ENCODE measurements at regions not wholly inside any gene's neighbourhood (a gene's known extent, or its start where the extent isn't known, plus 50 kb on each side); places are given as distances from the start of the nearest gene placed in this dataset.
"Not testable (repeated sequence)": the region's sequence is repeated elsewhere in the genome, so short reads cannot be mapped to it uniquely, and the experiment has no call there.

DNA sequence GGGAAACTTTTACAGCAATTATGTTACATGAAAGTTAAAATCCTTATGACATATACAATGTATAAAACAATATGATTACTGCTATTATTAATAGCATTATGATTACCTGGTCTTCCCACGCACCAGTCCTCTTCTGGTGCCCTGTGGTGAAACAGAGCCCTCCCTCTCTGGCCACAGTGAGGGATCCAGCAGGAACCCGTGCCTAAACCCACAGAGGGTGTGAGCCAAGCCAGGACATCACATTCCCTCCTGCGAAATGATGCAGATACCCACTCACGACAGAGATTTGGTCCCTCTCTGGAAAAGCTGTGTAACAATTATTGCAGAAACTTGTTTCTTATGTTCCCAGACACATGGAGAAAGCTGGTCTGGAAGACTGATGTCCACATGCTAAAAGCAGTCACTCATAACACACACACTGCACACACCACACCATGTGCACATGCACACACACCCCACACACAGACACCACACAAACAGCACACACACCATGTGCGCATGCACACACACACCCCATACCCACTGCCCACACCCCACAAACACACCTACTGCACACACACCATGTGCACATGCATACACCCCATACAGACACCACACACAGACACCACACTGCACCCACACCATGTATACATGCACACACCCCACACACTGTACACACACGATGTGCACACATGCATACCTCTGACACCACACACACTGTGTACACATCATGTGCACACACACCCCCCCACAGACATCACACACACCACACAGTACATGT is 1462.2 kb downstream of the FOXD4L5 start:
- H3K4me3 Mint-ChIP-seq; H3K9me3 Mint-ChIP-seq; H3K36me3 Mint-ChIP-seq (ENCODE audit: low read depth); H3K27ac Mint-ChIP-seq; H3K4me1 Mint-ChIP-seq; ATAC-seq (ENCODE audit: low read depth); DNase-seq; CTCF ChIA-PET; H3K27me3 Mint-ChIP-seq; POLR2A ChIA-PET; intact Hi-C loops (cut with micrococcal nuclease): not testable (repeated sequence)

DNA sequence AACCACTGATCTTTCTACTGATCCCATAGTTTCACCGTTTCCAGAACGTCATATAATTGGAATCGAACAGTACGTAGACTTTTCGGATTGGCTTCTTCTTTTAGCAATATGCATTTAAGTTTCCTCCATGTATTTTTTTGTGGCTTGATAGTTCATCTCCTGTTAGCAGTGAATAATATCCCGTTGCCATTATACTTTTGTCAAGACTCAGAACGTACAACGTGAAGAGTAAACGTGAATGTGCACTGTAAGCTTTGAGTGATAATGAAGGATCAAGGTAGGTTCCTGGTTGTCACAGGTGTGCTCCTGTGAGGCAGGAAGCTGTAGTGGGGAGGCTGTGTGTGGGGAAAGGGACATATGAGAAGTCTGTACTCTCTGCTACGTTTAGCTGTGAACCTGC is 1463.7 kb downstream of the FOXD4L5 start:
- DNase-seq; H3K36me3 Mint-ChIP-seq (ENCODE audit: low read depth); ATAC-seq (ENCODE audit: low read depth); H3K9me3 Mint-ChIP-seq; H3K27ac Mint-ChIP-seq; POLR2A ChIA-PET; H3K4me3 Mint-ChIP-seq; CTCF ChIA-PET; H3K27me3 Mint-ChIP-seq; intact Hi-C loops (cut with micrococcal nuclease): not testable (repeated sequence)
- H3K4me1 Mint-ChIP-seq: peaks cover 12% of the 10 kb centered on the region

DNA sequence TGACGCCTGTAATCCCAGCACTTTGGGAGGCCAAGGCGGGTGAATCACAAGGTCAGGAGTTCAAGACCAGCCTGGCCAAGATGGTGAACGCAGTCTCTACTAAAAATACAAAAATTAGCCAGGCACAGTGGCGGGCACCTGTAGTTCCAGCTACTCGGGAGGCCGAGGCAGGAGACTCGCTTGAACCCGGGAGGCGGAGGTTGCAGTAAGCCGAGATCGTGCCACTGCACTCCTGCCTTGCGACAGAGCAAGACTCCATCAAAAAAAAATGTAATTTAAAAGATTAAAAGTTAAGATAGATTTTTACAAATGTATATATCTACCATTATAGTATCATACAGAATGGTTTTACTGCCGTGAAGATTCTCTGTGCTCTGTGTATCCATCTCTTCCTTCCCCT is 1464.1 kb downstream of the FOXD4L5 start:
- POLR2A ChIA-PET; intact Hi-C loops (cut with micrococcal nuclease); ATAC-seq (ENCODE audit: low read depth); H3K36me3 Mint-ChIP-seq (ENCODE audit: low read depth); DNase-seq; CTCF ChIA-PET; H3K27me3 Mint-ChIP-seq; H3K4me3 Mint-ChIP-seq; H3K9me3 Mint-ChIP-seq; H3K27ac Mint-ChIP-seq: not testable (repeated sequence)
- H3K4me1 Mint-ChIP-seq: peaks cover 12% of the 10 kb centered on the region

DNA sequence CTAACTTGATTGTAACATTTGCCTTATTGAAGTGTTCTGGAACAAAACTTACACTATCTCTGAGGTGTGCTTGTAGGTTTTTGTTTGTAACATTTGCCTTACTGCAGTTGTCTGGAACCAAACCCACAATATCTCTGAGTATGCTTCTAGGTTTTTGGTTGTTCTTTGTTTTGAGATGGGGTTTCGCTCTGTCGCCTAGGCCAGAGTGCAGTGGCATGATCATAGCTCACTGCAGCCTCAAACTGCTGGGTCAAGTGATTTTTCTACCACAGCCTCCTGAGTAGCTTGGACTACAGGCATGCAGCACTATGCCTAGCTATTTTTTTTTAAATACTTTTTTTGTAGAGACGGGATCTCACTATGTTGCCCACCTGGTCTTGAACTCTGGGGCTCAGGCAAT is 1464.6 kb downstream of the FOXD4L5 start:
- H3K36me3 Mint-ChIP-seq (ENCODE audit: low read depth); H3K9me3 Mint-ChIP-seq; H3K4me3 Mint-ChIP-seq; H3K27me3 Mint-ChIP-seq; H3K27ac Mint-ChIP-seq; POLR2A ChIA-PET; DNase-seq; intact Hi-C loops (cut with micrococcal nuclease); CTCF ChIA-PET; ATAC-seq (ENCODE audit: low read depth): not testable (repeated sequence)
- H3K4me1 Mint-ChIP-seq: peaks cover 12% of the 10 kb centered on the region

DNA sequence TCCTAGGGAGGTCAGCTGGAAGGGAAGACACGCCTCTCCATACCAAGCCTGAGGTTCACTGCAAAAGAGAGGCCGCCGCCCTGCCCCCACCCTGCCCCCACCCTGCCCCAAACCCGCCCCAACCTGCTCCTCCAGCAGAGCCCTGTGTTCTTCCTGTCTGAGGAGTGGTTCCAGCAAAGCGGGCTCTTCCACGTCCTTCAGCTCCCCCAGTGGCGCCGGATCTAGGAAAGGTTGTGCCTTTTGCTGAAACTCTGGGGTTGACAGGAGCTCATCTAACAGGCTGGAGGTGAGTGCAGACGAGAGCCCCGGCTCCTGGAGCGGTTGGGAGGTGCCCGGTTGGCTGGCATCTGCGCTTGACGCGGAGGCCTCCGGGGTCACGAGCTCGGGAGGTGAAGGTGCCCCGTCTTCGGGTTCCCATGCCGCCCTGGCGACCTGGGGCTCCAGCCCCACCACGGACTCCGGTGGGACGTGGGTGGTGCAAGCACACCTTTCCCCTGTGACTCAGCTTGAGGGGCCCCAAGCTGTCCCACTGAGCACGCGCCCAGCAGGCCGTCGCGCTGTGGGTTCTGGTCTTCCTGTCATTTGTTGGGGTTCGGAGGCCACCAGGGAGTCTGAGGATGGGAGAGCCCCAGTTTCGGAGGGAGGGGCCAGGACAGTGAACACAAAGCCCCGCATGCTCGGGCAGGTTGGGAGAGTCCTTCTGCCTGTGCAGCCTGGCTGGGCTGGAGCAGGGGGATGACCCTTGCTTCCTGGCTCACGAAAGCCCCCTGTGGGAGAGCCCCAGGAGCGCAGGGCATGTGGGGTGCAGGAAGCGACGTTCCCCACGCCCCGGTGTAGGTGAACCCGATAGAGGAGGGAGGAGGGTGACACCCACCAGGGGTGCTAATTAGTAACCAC is 1467.1 kb downstream of the FOXD4L5 start:
- peak overlapping the region; percentile 82 for H3K27ac Mint-ChIP-seq
- intact Hi-C loops (cut with micrococcal nuclease): no loop called here
- H3K27me3 Mint-ChIP-seq: peaks cover 2% of the 10 kb centered on the region
- TF ChIP-seq, protein P1, sequence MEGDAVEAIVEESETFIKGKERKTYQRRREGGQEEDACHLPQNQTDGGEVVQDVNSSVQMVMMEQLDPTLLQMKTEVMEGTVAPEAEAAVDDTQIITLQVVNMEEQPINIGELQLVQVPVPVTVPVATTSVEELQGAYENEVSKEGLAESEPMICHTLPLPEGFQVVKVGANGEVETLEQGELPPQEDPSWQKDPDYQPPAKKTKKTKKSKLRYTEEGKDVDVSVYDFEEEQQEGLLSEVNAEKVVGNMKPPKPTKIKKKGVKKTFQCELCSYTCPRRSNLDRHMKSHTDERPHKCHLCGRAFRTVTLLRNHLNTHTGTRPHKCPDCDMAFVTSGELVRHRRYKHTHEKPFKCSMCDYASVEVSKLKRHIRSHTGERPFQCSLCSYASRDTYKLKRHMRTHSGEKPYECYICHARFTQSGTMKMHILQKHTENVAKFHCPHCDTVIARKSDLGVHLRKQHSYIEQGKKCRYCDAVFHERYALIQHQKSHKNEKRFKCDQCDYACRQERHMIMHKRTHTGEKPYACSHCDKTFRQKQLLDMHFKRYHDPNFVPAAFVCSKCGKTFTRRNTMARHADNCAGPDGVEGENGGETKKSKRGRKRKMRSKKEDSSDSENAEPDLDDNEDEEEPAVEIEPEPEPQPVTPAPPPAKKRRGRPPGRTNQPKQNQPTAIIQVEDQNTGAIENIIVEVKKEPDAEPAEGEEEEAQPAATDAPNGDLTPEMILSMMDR (IDR thresholded peaks at IDR 0.05): no peak
- POLR2A ChIA-PET: interaction anchor here (0.7 to 2.4 kb wide), 3 partner anchors 980 to 1018 kb away, joined by 5 to 86 read pairs (median 16); no protein-coding TSS in a partner anchor
- H3K4me3 Mint-ChIP-seq: peak overlapping the region; percentile 83
- peaks cover 12% of the 10 kb centered on the region for H3K4me1 Mint-ChIP-seq
- H3K9me3 Mint-ChIP-seq: peaks cover 12% of the 10 kb centered on the region
- DNase-seq: peak; percentile 77
- peaks cover 3% of the 10 kb centered on the region for H3K36me3 Mint-ChIP-seq (ENCODE audit: low read depth)
- CTCF ChIA-PET: interaction anchor here (0.9 to 1.4 kb wide), 2 partner anchors 1015 to 1019 kb away, joined by 3 read pairs; no protein-coding TSS in a partner anchor
- peak; percentile 55 for ATAC-seq (ENCODE audit: low read depth)

DNA sequence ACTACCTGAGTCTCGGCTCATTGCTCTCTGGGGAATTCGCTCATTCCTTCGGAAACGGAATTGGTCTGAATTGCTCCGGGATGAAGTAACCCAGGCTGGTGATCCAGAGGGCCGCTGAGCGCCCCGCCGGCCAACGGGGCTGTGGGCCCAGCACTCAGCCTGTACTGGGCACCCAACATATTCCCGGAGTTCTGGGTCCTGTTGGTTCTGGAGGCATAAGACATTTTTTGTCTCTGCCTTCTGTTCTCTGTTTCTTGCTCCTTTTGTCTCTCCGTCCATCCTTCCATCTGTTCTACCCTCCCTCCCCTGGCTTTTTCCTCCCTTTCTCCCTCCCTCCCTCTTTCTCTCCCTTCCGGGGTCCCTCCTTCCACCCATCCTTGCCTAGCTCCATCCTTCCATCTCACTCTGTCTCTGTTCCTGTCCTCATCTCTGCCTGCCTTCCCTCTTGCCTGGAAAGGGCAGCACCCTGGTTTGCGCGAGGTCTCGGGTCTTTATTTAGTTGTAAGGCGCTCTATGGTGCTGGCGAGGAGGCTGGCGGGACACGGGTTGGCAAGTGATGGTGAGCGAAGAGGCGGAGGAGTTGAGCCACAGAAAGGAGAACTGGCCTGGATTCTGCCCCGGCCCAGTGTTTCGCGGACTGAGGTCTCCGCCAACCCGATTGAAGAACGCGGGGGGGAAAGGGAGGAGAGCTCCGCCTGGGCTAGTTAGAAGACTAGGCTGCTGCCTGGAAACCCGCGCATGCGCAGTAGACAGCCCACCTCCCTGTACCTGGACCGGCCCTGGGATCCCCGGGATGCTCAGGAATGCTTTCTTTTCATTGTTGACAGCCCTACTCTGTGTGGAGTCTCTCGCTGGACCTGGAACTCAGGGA is 1468.0 kb downstream of the FOXD4L5 start:
- intact Hi-C loops (cut with micrococcal nuclease): no loop called here
- peak; percentile 55 for DNase-seq
- Mint-ChIP-seq H3K4me1 (peaks cover 12% of the 10 kb centered on the region), H3K27me3 (peaks cover 2% of the 10 kb centered on the region), H3K4me3 (peak overlapping the region; percentile 83), H3K9me3 (peaks cover 12% of the 10 kb centered on the region), H3K36me3 (ENCODE audit: low read depth) (peaks cover 3% of the 10 kb centered on the region), H3K27ac (peak overlapping the region; percentile 82)
- ChIA-PET CTCF (interaction anchor here (0.9 to 1.4 kb wide), 2 partner anchors 1015 to 1018 kb away, joined by 3 read pairs; no protein-coding TSS in a partner anchor), POLR2A (interaction anchor here (2.3 to 2.4 kb wide), 2 partner anchors 1014 to 1017 kb away, joined by 16 to 86 read pairs; no protein-coding TSS in a partner anchor)
- TF ChIP-seq, protein P1 (IDR thresholded peaks at IDR 0.05): no peak
- peak; percentile 76 for ATAC-seq (ENCODE audit: low read depth)

DNA sequence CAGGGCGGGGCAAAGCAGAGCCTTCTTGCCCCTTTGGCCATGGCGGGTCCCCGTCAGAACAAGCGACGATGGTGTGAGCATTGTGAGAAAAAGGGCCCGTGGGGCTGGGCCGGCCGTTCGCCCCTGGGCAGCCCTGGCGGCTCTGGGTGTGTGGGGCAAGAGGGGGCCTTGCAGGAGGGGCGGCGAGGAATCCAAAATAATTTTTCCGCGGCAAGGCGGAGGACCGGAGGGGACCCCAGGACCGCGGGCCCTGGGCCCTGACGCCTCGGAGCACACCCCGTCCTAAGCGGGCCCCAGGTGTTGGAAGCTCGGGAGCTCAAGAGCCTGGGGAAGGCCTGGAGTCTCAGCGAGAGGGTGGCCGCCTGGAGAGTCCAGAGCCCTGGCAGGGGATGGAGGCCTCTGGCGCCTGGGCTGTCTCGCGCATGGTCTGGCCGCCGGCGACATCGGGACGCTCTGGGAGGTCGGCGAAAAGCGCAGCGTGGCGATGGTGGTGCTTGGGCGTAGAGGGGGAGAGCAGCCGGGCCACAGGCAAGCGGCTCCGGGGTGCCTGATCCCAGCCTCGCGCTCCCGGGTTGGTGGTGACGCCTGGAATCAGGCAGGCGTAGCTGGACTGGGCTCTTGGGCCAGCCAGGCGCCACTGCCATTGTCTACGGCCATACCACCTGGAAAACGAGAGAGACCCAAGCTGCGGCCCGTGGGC is 1469.9 kb downstream of the FOXD4L5 start:
- ATAC-seq (ENCODE audit: low read depth); CTCF ChIA-PET; intact Hi-C loops (cut with micrococcal nuclease); H3K27ac Mint-ChIP-seq; H3K36me3 Mint-ChIP-seq (ENCODE audit: low read depth); H3K27me3 Mint-ChIP-seq; H3K4me3 Mint-ChIP-seq; DNase-seq; POLR2A ChIA-PET: not testable (repeated sequence)
- H3K4me1 Mint-ChIP-seq: peaks cover 12% of the 10 kb centered on the region
- peaks cover 12% of the 10 kb centered on the region for H3K9me3 Mint-ChIP-seq

DNA sequence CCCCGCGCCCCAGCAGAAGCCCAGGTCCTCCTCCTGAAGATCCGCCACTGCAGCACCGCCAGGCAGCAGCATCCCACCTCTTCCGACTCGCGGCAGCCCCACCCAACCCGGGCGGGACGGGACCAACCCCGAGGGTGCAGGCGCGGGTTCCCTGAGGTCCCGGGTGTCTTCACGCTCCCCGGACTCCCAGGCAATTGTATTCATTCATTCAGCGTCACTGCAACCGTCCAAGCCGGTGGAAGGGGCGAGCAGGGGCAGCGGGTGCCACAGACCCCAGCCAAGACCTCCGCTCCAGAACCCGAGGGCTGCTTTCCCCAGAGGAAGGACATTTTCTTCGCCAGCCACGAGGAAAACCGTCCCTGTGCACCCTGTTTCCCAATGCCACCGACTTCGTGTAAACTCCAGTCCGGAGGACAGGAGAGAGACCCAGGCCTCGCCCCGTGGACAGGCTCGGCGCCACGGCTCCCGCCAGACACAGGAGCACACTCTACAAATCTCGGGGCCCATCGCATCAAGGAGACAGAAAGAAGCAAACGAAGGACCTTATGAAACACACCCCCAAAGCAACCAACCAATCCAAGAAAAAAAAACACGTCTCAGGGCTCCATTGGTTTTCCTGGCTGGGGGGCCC is 1471.5 kb downstream of the FOXD4L5 start:
- H3K27ac Mint-ChIP-seq; ATAC-seq (ENCODE audit: low read depth); intact Hi-C loops (cut with micrococcal nuclease); POLR2A ChIA-PET; CTCF ChIA-PET; DNase-seq; H3K27me3 Mint-ChIP-seq; H3K36me3 Mint-ChIP-seq (ENCODE audit: low read depth): not testable (repeated sequence)
- Mint-ChIP-seq H3K4me3 (peak overlapping the region; percentile 3), H3K4me1 (peaks cover 12% of the 10 kb centered on the region), H3K9me3 (peaks cover 12% of the 10 kb centered on the region)

DNA sequence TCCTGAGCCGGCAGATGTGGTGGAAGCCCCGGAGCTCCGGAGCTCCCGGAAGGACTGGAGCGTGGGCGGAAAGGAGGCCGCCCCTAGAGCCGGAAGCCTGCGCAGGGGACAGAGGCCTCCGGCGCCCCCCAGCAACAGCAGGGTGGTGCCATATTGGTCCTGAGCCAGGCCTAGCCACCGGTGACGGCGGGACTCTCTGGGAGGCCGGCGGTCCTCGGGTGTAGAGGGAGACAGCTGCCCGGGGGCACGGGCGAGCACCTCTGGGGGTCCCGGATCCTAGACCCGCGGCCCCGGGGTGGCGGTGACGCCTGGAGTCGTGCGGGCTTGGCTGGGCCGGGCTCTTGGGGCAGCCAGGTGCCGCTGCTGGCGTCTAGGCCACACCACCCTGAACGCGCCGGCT is 1472.2 kb downstream of the FOXD4L5 start:
- H3K27ac Mint-ChIP-seq; H3K4me3 Mint-ChIP-seq; H3K36me3 Mint-ChIP-seq (ENCODE audit: low read depth); DNase-seq; CTCF ChIA-PET; intact Hi-C loops (cut with micrococcal nuclease); POLR2A ChIA-PET; H3K27me3 Mint-ChIP-seq: not testable (repeated sequence)
- peaks cover 10% of the 10 kb centered on the region for H3K4me1 Mint-ChIP-seq
- peaks cover 14% of the 10 kb centered on the region for H3K9me3 Mint-ChIP-seq
- peak; percentile 47 for ATAC-seq (ENCODE audit: low read depth)
